MM.1S (cell line): ENCODE measurements at regions not wholly inside any gene's neighbourhood (a gene's known extent, or its start where the extent isn't known, plus 50 kb on each side); places are given as distances from the start of the nearest gene placed in this dataset.

Source experiments
- EZH2 ChIP-seq: fragments of 300-600 bp; sonication (generic); optimal IDR thresholded peaks from 2 replicates; pipeline ENCODE3; 2017; ENCODE audit warnings: low read depth, mild to moderate bottlenecking, antibody characterized with exemption, low read length, mixed read lengths
- TF ChIP-seq, protein P1 (sequence below): fragments of 300-600 bp; sonication (generic); IDR thresholded peaks from 2 replicates; pipeline ENCODE4 v1.5.1; 2016; ENCODE audit warnings: antibody characterized with exemption, low read length, mixed read lengths

DNA sequence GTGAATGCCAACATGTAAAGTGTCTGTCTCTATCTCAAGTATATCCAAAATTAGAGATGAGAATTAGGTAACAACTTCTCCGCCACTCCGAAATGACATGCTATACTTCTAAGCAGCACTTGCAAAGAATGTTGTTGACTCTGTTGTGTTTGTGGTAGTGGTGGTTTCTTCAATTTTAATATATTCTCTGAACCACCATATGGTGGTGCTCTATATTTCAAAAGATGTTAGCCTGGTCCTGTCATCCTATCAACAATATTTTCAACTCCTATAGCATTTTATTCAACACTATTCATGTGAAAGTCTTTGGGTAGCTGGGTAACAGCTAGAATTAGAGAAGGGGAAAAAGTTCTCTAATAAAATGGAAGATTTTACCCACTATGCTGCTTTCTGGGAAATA lies 1622.8 kb upstream of the IGFBP7 start:
- TF ChIP-seq EZH2, result no peak
- TF ChIP-seq, protein P1, sequence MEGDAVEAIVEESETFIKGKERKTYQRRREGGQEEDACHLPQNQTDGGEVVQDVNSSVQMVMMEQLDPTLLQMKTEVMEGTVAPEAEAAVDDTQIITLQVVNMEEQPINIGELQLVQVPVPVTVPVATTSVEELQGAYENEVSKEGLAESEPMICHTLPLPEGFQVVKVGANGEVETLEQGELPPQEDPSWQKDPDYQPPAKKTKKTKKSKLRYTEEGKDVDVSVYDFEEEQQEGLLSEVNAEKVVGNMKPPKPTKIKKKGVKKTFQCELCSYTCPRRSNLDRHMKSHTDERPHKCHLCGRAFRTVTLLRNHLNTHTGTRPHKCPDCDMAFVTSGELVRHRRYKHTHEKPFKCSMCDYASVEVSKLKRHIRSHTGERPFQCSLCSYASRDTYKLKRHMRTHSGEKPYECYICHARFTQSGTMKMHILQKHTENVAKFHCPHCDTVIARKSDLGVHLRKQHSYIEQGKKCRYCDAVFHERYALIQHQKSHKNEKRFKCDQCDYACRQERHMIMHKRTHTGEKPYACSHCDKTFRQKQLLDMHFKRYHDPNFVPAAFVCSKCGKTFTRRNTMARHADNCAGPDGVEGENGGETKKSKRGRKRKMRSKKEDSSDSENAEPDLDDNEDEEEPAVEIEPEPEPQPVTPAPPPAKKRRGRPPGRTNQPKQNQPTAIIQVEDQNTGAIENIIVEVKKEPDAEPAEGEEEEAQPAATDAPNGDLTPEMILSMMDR, result peak; percentile 16; the same call in 1 of the 2 replicates
